ENCODE measurements at regions not wholly inside any gene's neighbourhood (a gene's known extent, or its start where the extent isn't known, plus 50 kb on each side); places are given as distances from the start of the nearest gene placed in this dataset.

DNA sequence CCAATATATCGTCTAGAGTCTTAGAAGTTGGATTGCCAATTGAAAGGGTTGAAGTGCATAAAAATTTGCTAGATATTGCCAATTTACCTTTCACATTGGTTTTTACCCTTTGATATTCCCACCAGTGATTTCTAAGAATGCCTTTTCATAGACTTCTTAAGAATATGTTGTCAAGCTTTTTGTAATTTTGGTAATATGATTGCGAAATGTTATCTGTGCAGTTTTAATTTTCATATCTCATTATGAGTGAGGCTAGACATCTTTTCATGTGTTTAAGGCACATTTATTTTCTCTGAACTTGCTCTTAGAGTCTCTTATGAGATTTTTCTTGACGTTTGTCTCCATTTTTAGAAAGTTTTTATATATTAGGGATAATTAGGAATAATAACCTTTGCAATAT is 567.2 kb downstream of the CCSER2 start:
- H3K9ac ChIP-seq (ENCODE audit: low read length in 5 of 5): no peak overlapping the region
- H3K27ac ChIP-seq (ENCODE audit: low read depth, low read length): no peak overlapping the region
- H3K4me3 ChIP-seq (ENCODE audit: low read depth in 1 of 5, low read length in 5 of 5): no peak overlapping the region
- H3K36me3 ChIP-seq (ENCODE audit: control insufficient read depth in 5 of 5, insufficient read depth in 5 of 5, low read length in 5 of 5): no peaks in the 10 kb centered on the region
- peaks cover 0 to 3% (median 0%) of the 10 kb centered on the region in 5 donors for H3K4me1 ChIP-seq (ENCODE audit: control insufficient read depth in 5 of 5, insufficient read depth in 5 of 5, low read length in 5 of 5)
- peaks cover 0 to 4% (median 0%) of the 10 kb centered on the region in 5 donors for H3K27me3 ChIP-seq (ENCODE audit: control insufficient read depth in 5 of 5, insufficient read depth in 4 of 5, low read length in 5 of 5)
- H3K9me3 ChIP-seq (ENCODE audit: control insufficient read depth in 5 of 5, low read length in 5 of 5): no peaks in the 10 kb centered on the region

DNA sequence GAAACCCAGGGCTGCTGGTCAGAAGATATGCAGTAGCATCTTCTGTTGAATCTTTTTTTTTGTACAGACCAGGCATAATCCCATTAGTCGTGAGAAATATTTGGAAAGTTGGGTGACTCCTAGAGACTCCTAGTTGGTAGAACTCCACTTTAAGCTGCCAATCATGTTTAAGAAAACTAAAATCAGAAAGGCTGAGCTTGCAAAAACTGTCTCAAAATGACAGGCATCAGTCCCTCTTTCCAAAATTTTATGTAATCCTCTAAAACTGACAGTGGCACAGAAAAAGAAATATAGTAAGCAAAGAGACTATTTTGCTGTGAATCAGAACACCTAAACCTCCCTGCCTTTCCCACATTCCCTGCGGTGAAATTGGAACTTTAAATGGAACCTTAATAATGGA is 568.5 kb downstream of the CCSER2 start:
- Histone ChIP-seq H3K9ac (ENCODE audit: low read length in 5 of 5) (no peak overlapping the region), H3K4me3 (ENCODE audit: low read depth in 1 of 5, low read length in 5 of 5) (no peak overlapping the region), H3K9me3 (ENCODE audit: control insufficient read depth in 5 of 5, low read length in 5 of 5) (no peaks in the 10 kb centered on the region), H3K36me3 (ENCODE audit: control insufficient read depth in 5 of 5, insufficient read depth in 5 of 5, low read length in 5 of 5) (no peaks in the 10 kb centered on the region), H3K27me3 (ENCODE audit: control insufficient read depth in 5 of 5, insufficient read depth in 4 of 5, low read length in 5 of 5) (peaks cover 0 to 4% (median 0%) of the 10 kb centered on the region in 5 donors), H3K27ac (ENCODE audit: low read depth, low read length) (no peak overlapping the region), H3K4me1 (ENCODE audit: control insufficient read depth in 5 of 5, insufficient read depth in 5 of 5, low read length in 5 of 5) (no peaks in the 10 kb centered on the region)

DNA sequence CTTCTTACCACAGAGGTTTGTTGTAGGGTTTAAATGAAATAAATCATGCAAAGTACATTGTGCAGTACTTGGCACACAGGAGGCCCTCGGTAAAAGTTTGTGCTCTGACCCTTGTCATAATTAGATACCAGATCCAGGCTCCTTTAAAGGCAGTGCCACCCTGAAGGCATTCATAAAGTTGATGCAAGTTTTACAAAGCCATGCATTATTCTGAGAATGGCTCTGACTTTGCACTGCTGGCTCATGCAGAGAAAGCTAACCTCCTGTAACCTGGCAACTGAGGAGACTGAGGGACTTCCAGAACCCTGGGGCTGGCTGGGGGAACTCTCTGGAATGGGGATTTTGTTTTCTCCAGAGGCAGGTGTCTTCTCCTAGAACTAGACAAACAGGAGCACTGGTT is 570.9 kb downstream of the CCSER2 start:
- H3K4me1 ChIP-seq (ENCODE audit: control insufficient read depth in 5 of 5, insufficient read depth in 5 of 5, low read length in 5 of 5): no peaks in the 10 kb centered on the region
- no peak overlapping the region for H3K4me3 ChIP-seq (ENCODE audit: low read depth in 1 of 5, low read length in 5 of 5)
- H3K9ac ChIP-seq (ENCODE audit: low read length in 5 of 5): no peak overlapping the region
- no peaks in the 10 kb centered on the region for H3K9me3 ChIP-seq (ENCODE audit: control insufficient read depth in 5 of 5, low read length in 5 of 5)
- no peak overlapping the region for H3K27ac ChIP-seq (ENCODE audit: low read depth, low read length)
- no peaks in the 10 kb centered on the region for H3K36me3 ChIP-seq (ENCODE audit: control insufficient read depth in 5 of 5, insufficient read depth in 5 of 5, low read length in 5 of 5)
- peaks cover 0 to 4% (median 0%) of the 10 kb centered on the region in 5 donors for H3K27me3 ChIP-seq (ENCODE audit: control insufficient read depth in 5 of 5, insufficient read depth in 4 of 5, low read length in 5 of 5)

DNA sequence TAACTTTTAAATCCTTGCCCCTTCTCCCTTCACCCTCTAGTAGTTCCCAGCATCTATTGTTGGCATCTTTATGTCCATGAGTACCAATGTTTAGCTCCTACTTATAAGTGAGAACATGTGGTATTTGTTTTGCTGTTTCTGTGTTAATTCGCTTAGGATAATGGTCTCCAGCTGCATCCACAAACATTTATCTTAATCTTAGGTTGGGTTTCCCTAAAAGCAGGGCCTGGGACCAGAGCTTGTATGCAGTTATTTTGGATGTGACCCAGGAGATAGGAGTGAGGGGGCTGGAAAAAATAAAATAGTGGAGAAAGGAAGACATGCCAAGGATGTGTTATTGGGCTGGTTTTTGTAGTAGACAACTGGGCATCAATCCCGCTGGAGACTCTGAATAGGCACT is 571.8 kb downstream of the CCSER2 start:
- Histone ChIP-seq H3K36me3 (ENCODE audit: control insufficient read depth in 5 of 5, insufficient read depth in 5 of 5, low read length in 5 of 5) (no peaks in the 10 kb centered on the region), H3K27me3 (ENCODE audit: control insufficient read depth in 5 of 5, insufficient read depth in 4 of 5, low read length in 5 of 5) (peaks cover 0 to 4% (median 0%) of the 10 kb centered on the region in 5 donors), H3K4me1 (ENCODE audit: control insufficient read depth in 5 of 5, insufficient read depth in 5 of 5, low read length in 5 of 5) (no peaks in the 10 kb centered on the region), H3K9ac (ENCODE audit: low read length in 5 of 5) (no peak overlapping the region), H3K9me3 (ENCODE audit: control insufficient read depth in 5 of 5, low read length in 5 of 5) (no peaks in the 10 kb centered on the region), H3K4me3 (ENCODE audit: low read depth in 1 of 5, low read length in 5 of 5) (no peak overlapping the region), H3K27ac (ENCODE audit: low read depth, low read length) (no peak overlapping the region)

DNA sequence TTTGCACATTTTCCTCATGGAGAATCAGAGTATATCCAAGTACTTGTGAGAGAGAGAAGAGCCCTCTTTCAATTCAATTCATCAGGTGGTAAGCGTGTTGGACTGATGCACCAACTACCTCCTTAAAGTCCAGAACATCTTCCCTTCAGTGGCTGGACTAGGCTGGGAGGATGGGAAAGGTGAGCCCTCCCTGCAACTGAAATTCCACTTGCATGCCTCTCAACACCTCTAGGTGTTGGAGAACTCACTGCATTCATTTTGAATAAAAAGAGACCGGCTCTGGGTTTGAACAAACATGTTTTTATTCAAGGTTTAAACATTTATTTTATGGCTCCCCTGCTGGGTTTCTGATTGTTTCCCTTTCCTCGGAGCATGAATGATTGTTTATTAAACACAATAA is 573.5 kb downstream of the CCSER2 start:
- Histone ChIP-seq H3K27ac (ENCODE audit: low read depth, low read length) (no peak overlapping the region), H3K4me1 (ENCODE audit: control insufficient read depth in 5 of 5, insufficient read depth in 5 of 5, low read length in 5 of 5) (no peaks in the 10 kb centered on the region), H3K27me3 (ENCODE audit: control insufficient read depth in 5 of 5, insufficient read depth in 4 of 5, low read length in 5 of 5) (peaks cover 0 to 4% (median 0%) of the 10 kb centered on the region in 5 donors), H3K36me3 (ENCODE audit: control insufficient read depth in 5 of 5, insufficient read depth in 5 of 5, low read length in 5 of 5) (no peaks in the 10 kb centered on the region), H3K9ac (ENCODE audit: low read length in 5 of 5) (no peak overlapping the region), H3K4me3 (ENCODE audit: low read depth in 1 of 5, low read length in 5 of 5) (no peak overlapping the region), H3K9me3 (ENCODE audit: control insufficient read depth in 5 of 5, low read length in 5 of 5) (no peaks in the 10 kb centered on the region)

DNA sequence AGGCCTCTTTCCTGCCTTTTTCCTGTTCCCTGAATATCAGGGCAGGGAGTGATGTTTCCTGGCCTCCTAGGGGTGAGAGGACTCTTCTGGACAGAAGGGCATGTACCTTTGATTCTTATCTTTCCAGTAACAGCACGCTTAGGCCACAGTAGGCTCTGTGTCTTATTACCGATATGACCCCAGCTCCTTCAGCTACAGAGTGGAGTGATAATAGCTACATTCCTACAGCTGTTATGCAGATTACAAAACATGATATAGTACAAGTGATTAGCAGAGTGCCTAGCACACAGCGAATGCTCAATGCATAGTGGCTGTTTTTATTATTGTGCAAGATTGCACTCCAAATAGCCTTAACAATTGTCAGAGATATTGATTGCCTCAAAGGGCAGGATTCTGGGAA is 574.2 kb downstream of the CCSER2 start:
- H3K9ac ChIP-seq (ENCODE audit: low read length in 5 of 5): no peak overlapping the region
- H3K4me3 ChIP-seq (ENCODE audit: low read depth in 1 of 5, low read length in 5 of 5): no peak overlapping the region
- no peaks in the 10 kb centered on the region for H3K36me3 ChIP-seq (ENCODE audit: control insufficient read depth in 5 of 5, insufficient read depth in 5 of 5, low read length in 5 of 5)
- peaks cover 0 to 4% (median 0%) of the 10 kb centered on the region in 5 donors for H3K27me3 ChIP-seq (ENCODE audit: control insufficient read depth in 5 of 5, insufficient read depth in 4 of 5, low read length in 5 of 5)
- H3K27ac ChIP-seq (ENCODE audit: low read depth, low read length): no peak overlapping the region
- no peaks in the 10 kb centered on the region for H3K9me3 ChIP-seq (ENCODE audit: control insufficient read depth in 5 of 5, low read length in 5 of 5)
- no peaks in the 10 kb centered on the region for H3K4me1 ChIP-seq (ENCODE audit: control insufficient read depth in 5 of 5, insufficient read depth in 5 of 5, low read length in 5 of 5)

DNA sequence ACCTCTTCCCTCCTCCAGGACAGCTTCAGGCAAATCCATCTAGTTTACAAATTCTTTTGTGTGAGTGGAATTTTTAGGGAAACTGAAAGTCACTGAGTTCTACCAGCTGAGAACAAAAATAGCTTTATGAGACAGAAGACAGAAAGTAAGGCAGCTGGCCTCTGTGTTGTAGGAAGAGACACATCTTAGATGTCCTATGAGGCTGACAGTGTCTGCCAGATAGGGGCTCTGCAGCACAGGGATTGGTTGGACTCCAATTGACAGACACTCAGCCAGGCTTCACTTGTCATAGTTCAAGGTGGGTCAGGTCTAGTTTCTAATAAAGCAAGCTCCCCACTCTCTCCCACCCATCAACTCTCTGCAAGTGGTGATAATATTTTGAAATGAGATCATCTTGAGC is 574.9 kb downstream of the CCSER2 start:
- no peak overlapping the region for H3K27ac ChIP-seq (ENCODE audit: low read depth, low read length)
- H3K4me1 ChIP-seq (ENCODE audit: control insufficient read depth in 5 of 5, insufficient read depth in 5 of 5, low read length in 5 of 5): no peaks in the 10 kb centered on the region
- H3K36me3 ChIP-seq (ENCODE audit: control insufficient read depth in 5 of 5, insufficient read depth in 5 of 5, low read length in 5 of 5): no peaks in the 10 kb centered on the region

DNA sequence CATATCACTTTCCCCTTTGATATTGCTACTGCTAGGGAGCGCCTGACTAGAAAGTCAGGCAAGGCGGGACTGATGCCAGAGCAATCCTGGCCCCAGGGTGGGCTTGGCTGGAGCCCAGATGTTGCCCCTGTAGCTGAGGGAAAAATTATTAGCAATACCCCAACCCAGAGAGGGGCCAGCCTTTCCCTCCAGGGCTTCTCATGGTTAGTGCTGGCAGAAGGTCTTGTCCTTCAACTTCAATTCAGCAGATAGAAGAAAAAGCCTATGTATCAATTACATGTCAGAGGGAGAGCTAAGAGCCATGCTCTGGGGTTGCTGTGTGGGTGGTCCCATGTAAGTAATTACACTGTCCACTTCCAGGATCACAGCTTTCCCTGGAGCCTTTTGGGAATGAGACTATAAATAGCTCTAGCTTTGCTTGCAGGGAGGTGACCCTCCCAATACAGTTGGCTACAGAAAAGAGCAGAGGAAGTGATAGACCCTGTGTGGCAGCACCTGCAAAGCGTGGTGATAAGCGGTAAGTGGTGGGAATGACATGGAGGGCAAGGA is 579.1 kb downstream of the CCSER2 start:
- Histone ChIP-seq H3K9me3 (ENCODE audit: control insufficient read depth in 5 of 5, low read length in 5 of 5) (no peaks in the 10 kb centered on the region), H3K9ac (ENCODE audit: low read length in 5 of 5) (no peak overlapping the region), H3K27ac (ENCODE audit: low read depth, low read length) (no peak overlapping the region), H3K4me1 (ENCODE audit: control insufficient read depth in 5 of 5, insufficient read depth in 5 of 5, low read length in 5 of 5) (no peaks in the 10 kb centered on the region), H3K36me3 (ENCODE audit: control insufficient read depth in 5 of 5, insufficient read depth in 5 of 5, low read length in 5 of 5) (no peaks in the 10 kb centered on the region), H3K4me3 (ENCODE audit: low read depth in 1 of 5, low read length in 5 of 5) (no peak overlapping the region), H3K27me3 (ENCODE audit: control insufficient read depth in 5 of 5, insufficient read depth in 4 of 5, low read length in 5 of 5) (peaks cover 0 to 2% (median 0%) of the 10 kb centered on the region in 5 donors)

More for the DNA sequence above, 574.9 kb downstream of the CCSER2 start:
- H3K9ac ChIP-seq (ENCODE audit: low read length in 5 of 5): no peak overlapping the region
- H3K4me3 ChIP-seq (ENCODE audit: low read depth in 1 of 5, low read length in 5 of 5): no peak overlapping the region
- H3K9me3 ChIP-seq (ENCODE audit: control insufficient read depth in 5 of 5, low read length in 5 of 5): no peaks in the 10 kb centered on the region
- H3K27me3 ChIP-seq (ENCODE audit: control insufficient read depth in 5 of 5, insufficient read depth in 4 of 5, low read length in 5 of 5): peaks cover 0 to 6% (median 0%) of the 10 kb centered on the region in 5 donors

DNA sequence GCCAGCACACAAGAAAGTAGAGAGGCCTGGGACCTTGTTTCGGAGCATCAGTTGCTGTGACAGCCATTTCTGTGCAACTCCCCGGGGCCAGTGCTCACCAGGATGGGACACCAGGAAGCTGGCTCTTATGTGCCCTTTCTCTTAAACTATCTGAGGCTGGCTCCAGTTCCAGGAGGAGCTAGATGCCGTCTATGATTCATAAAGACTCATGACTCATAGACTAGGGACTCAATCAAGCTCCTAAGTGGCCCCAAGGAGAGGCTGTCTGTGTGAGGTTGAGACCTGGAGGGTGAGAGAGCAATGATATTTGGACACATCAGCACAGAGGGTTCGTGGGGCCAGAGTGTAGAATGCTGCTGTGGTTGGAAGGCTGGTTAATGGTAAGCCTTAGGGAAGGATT is 580.1 kb downstream of the CCSER2 start:
- no peak overlapping the region for H3K9ac ChIP-seq (ENCODE audit: low read length in 5 of 5)
- no peak overlapping the region for H3K27ac ChIP-seq (ENCODE audit: low read depth, low read length)
- peaks cover 0 to 2% (median 0%) of the 10 kb centered on the region in 5 donors for H3K27me3 ChIP-seq (ENCODE audit: control insufficient read depth in 5 of 5, insufficient read depth in 4 of 5, low read length in 5 of 5)
- no peak overlapping the region for H3K4me3 ChIP-seq (ENCODE audit: low read depth in 1 of 5, low read length in 5 of 5)
- H3K36me3 ChIP-seq (ENCODE audit: control insufficient read depth in 5 of 5, insufficient read depth in 5 of 5, low read length in 5 of 5): no peaks in the 10 kb centered on the region
- no peaks in the 10 kb centered on the region for H3K4me1 ChIP-seq (ENCODE audit: control insufficient read depth in 5 of 5, insufficient read depth in 5 of 5, low read length in 5 of 5)
- H3K9me3 ChIP-seq (ENCODE audit: control insufficient read depth in 5 of 5, low read length in 5 of 5): no peaks in the 10 kb centered on the region

DNA sequence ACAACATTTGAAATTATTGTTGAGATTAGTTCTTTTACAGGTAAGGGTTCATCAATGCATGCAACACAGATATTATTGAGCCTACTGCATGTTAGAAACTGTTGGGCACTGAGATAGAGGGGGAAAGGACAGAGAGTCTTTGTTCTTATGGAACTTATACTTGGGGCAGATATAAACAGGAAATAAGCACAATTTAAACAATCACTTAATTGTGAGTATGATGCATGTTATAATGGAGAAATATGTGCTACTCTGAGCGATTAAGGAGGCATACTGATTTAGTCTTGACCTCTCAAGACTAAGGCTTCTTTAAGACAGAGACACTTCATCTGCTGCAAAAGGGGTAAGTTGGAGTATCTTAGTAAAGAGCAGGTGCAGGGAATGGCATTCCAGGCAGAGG is 593.3 kb downstream of the CCSER2 start:
- Histone ChIP-seq H3K9ac (ENCODE audit: low read length in 5 of 5) (no peak overlapping the region), H3K9me3 (ENCODE audit: control insufficient read depth in 5 of 5, low read length in 5 of 5) (peaks cover 0 to 14% (median 3%) of the 10 kb centered on the region in 5 donors), H3K4me1 (ENCODE audit: control insufficient read depth in 5 of 5, insufficient read depth in 5 of 5, low read length in 5 of 5) (no peaks in the 10 kb centered on the region), H3K27me3 (ENCODE audit: control insufficient read depth in 5 of 5, insufficient read depth in 4 of 5, low read length in 5 of 5) (no peaks in the 10 kb centered on the region), H3K4me3 (ENCODE audit: low read depth in 1 of 5, low read length in 5 of 5) (no peak overlapping the region), H3K36me3 (ENCODE audit: control insufficient read depth in 5 of 5, insufficient read depth in 5 of 5, low read length in 5 of 5) (no peaks in the 10 kb centered on the region), H3K27ac (ENCODE audit: low read depth, low read length) (no peak overlapping the region)

Data from subcutaneous abdominal adipose tissue (tissue), 5 donors.